H1 (cell line): ENCODE measurements at regions not wholly inside any gene's neighbourhood (a gene's known extent, or its start where the extent isn't known, plus 50 kb on each side); places are given as distances from the start of the nearest gene placed in this dataset.

Source experiments
- CTCF ChIA-PET: fragments of 300-600 bp; sonication (Branson Sonifier 250); formaldehyde crosslinking; loops from one replicate; lab custom pipeline; 2021; ENCODE audit not compliant: partially characterized antibody; lab: Charles Lee
- POLR2A ChIA-PET: fragments of 300-600 bp; sonication (Branson Sonifier 250); formaldehyde crosslinking; loops from one replicate; lab custom pipeline; 2021; ENCODE audit warnings: inconsistent platforms; ENCODE audit not compliant: partially characterized antibody; lab: Charles Lee
- DNase-seq, 2 experiments: peaks; one replicate each; pipeline versions ENCODE4 v3.0.0 to v3.0.0-alpha.2; 2010 to 2022; ENCODE audit warnings: low spot score in 2 of 2, low read depth in 1 of 2, mixed read lengths in 1 of 2
- FAIRE-seq: peaks from 2 replicates; lab custom pipeline; 2011; peaks lifted over from hg19 to GRCh38; lab: Jason Lieb, UNC
- H2AFZ ChIP-seq: 2 replicates; pipeline ENCODE4 v1.8.1; 2012; ENCODE audit warnings: low read length, inconsistent platforms
- H2AK5ac ChIP-seq: 2 replicates; pipeline ENCODE4 v1.6.1; 2013; ENCODE audit warnings: low read depth, low read length
- H2BK120ac ChIP-seq: replicated peaks from 2 replicates; pipeline ENCODE3; 2013; ENCODE audit warnings: low read depth, low read length, inconsistent platforms
- H2BK12ac ChIP-seq: 2 replicates; pipeline ENCODE4 v1.6.1; 2013; ENCODE audit warnings: low read depth, low read length
- H2BK15ac ChIP-seq: 2 replicates; pipeline ENCODE4 v1.6.1; 2013; ENCODE audit warnings: low read length
- H2BK20ac ChIP-seq: 2 replicates; pipeline ENCODE4 v1.6.1; 2013; ENCODE audit warnings: low read length
- H2BK5ac ChIP-seq: 2 replicates; pipeline ENCODE4 v1.6.1; 2013; ENCODE audit warnings: low read depth, low read length
- H3K14ac ChIP-seq: 2 replicates; pipeline ENCODE4 v1.6.1; 2013; ENCODE audit warnings: inconsistent platforms; ENCODE audit not compliant: insufficient read length
- H3K18ac ChIP-seq: 2 replicates; pipeline ENCODE4 v1.6.1; 2013; ENCODE audit warnings: low read length; ENCODE audit errors: extremely low read depth
- H3K23ac ChIP-seq: 2 replicates; pipeline ENCODE4 v1.6.1; 2013; ENCODE audit warnings: inconsistent platforms; ENCODE audit not compliant: insufficient read length
- H3K23me2 ChIP-seq: 2 replicates; pipeline ENCODE4 v1.6.1; 2013; ENCODE audit warnings: low read depth, low read length
- H3K27ac ChIP-seq: 2 replicates; pipeline ENCODE4 v1.6.1; 2011; ENCODE audit warnings: low read depth, low read length, inconsistent platforms
- H3K27me3 ChIP-seq, 4 experiments: replicated peaks in 1 of 4; 1 replicate in 1 of 4; 2 replicates in 3 of 4; pipeline versions ENCODE4 v1.6.1 to v1.8.1; 2011 to 2013; ENCODE audit warnings: low read length in 3 of 4, mild to moderate bottlenecking in 3 of 4, inconsistent platforms in 2 of 4, mixed read lengths in 2 of 4, moderate library complexity in 1 of 4; ENCODE audit not compliant: control insufficient read depth in 3 of 4, insufficient read depth in 3 of 4; ENCODE audit errors: extremely low read depth in 1 of 4
- H3K36me3 ChIP-seq, 4 experiments: 2 replicates each; pipeline versions ENCODE4 v1.6.1 to v1.8.1; 2011 to 2013; ENCODE audit warnings: mild to moderate bottlenecking in 4 of 4, low read length in 3 of 4, moderate library complexity in 2 of 4, control low read depth in 1 of 4, inconsistent platforms in 1 of 4; ENCODE audit not compliant: insufficient read depth in 4 of 4, control insufficient read depth in 2 of 4
- H3K4ac ChIP-seq: replicated peaks from 2 replicates; pipeline ENCODE3; 2013; ENCODE audit warnings: low read length, low read depth, mixed read lengths, inconsistent platforms; ENCODE audit not compliant: insufficient read length
- H3K4me1 ChIP-seq, 4 experiments: replicated peaks in 1 of 4; 1 replicate in 1 of 4; 2 replicates in 3 of 4; pipeline versions ENCODE4 v1.6.1 to v1.8.1; 2011 to 2013; ENCODE audit warnings: low read length in 3 of 4, inconsistent platforms in 2 of 4, mixed read lengths in 1 of 4; ENCODE audit not compliant: insufficient read depth in 4 of 4, control insufficient read depth in 3 of 4
- H3K4me2 ChIP-seq, 2 experiments: 2 replicates each; pipeline versions ENCODE4 v1.6.1 to v1.8.1; 2011 to 2013; ENCODE audit warnings: low read depth in 2 of 2, low read length in 2 of 2, control low read depth in 1 of 2, inconsistent platforms in 1 of 2, mild to moderate bottlenecking in 1 of 2; ENCODE audit not compliant: insufficient read depth in 1 of 2
- H3K4me3 ChIP-seq, 4 experiments: fragments of 200-600, 300-600 bp in 1 of 4; sonication (generic), shearing (Covaris generic), sonication (Bioruptor Twin) in 1 of 4; 2 replicates each; pipeline versions ENCODE4 v1.5.1 to v1.8.1; 2011 to 2016; ENCODE audit warnings: low read length in 4 of 4, low read depth in 3 of 4, control low read depth in 2 of 4, inconsistent platforms in 2 of 4, mild to moderate bottlenecking in 2 of 4, mixed read lengths in 1 of 4, moderate library complexity in 1 of 4; ENCODE audit not compliant: insufficient read depth in 2 of 4; ENCODE audit errors: extremely low read depth in 1 of 4
- H3K56ac ChIP-seq: replicated peaks from 2 replicates; pipeline ENCODE3; 2013; ENCODE audit warnings: low read depth, mild to moderate bottlenecking, mixed read lengths, low read length, inconsistent platforms; ENCODE audit not compliant: insufficient read length
- H3K79me1 ChIP-seq: 2 replicates; pipeline ENCODE4 v1.6.1; 2013; ENCODE audit warnings: low read depth, low read length, control low read depth
- H3K79me2 ChIP-seq, 2 experiments: 2 replicates each; pipeline versions ENCODE4 v1.6.1 to v1.8.1; 2012 to 2013; ENCODE audit warnings: low read length in 2 of 2, mild to moderate bottlenecking in 2 of 2, inconsistent platforms in 1 of 2; ENCODE audit not compliant: insufficient read depth in 2 of 2, control insufficient read depth in 1 of 2
- H3K9ac ChIP-seq, 4 experiments: replicated peaks in 1 of 4; 1 replicate in 1 of 4; 2 replicates in 3 of 4; pipeline versions ENCODE4 v1.6.1 to v1.8.1; 2011 to 2013; ENCODE audit warnings: low read depth in 3 of 4, low read length in 3 of 4, control low read depth in 2 of 4, mild to moderate bottlenecking in 2 of 4, moderate library complexity in 2 of 4, inconsistent platforms in 1 of 4; ENCODE audit errors: extremely low read depth in 1 of 4
- H3K9me3 ChIP-seq, 2 experiments: 2 replicates each; pipeline versions ENCODE4 v1.6.1 to v1.8.1; 2012 to 2013; ENCODE audit warnings: mild to moderate bottlenecking in 2 of 2, moderate library complexity in 2 of 2, control low read depth in 1 of 2, inconsistent platforms in 1 of 2, low read depth in 1 of 2, low read length in 1 of 2, mixed read lengths in 1 of 2; ENCODE audit not compliant: insufficient read depth in 2 of 2
- H4K20me1 ChIP-seq, 2 experiments: replicated peaks in 1 of 2; 2 replicates each; pipeline versions ENCODE3 to v1.8.1; 2011 to 2013; ENCODE audit warnings: inconsistent platforms in 2 of 2, low read length in 2 of 2, mild to moderate bottlenecking in 1 of 2; ENCODE audit not compliant: insufficient read depth in 2 of 2, control insufficient read depth in 1 of 2
- H4K5ac ChIP-seq: 2 replicates; pipeline ENCODE4 v1.6.1; 2013; ENCODE audit warnings: low read length, low read depth, mixed read lengths, inconsistent platforms; ENCODE audit not compliant: insufficient read length
- H4K8ac ChIP-seq: 2 replicates; pipeline ENCODE4 v1.8.0; 2013; ENCODE audit warnings: mild to moderate bottlenecking, moderate library complexity, low read length, inconsistent platforms; ENCODE audit not compliant: insufficient read depth; ENCODE audit errors: extremely low read depth
- H4K91ac ChIP-seq: replicated peaks from 2 replicates; pipeline ENCODE3; 2013; ENCODE audit warnings: low read length, mixed read lengths, inconsistent platforms; ENCODE audit not compliant: insufficient read length
- BRCA1 ChIP-seq: IDR thresholded peaks from 2 replicates; pipeline ENCODE4 v1.6.1; 2012; ENCODE audit warnings: low read depth, low read length, improper control_type of control experiment
- CBX8 ChIP-seq: fragments of 300-800, 300-1000 bp; sonication (generic); IDR thresholded peaks from 2 replicates; pipeline ENCODE4 v1.7.1; 2016; ENCODE audit warnings: low read depth, low read length, borderline replicate concordance
- CEBPB ChIP-seq: IDR thresholded peaks from 2 replicates; pipeline ENCODE4 v1.6.1; 2012; ENCODE audit warnings: low read depth, low read length
- CHD1 ChIP-seq: IDR thresholded peaks from 2 replicates; pipeline ENCODE4 v1.6.1; 2012; ENCODE audit warnings: low read depth, low read length, improper control_type of control experiment
- HDAC6 ChIP-seq: IDR thresholded peaks from one replicate; pipeline ENCODE4 v1.7.1; 2012; ENCODE audit warnings: low read depth, mild to moderate bottlenecking, inconsistent platforms, low read length, moderate library complexity
- POLR2AphosphoS5 ChIP-seq: IDR thresholded peaks from 2 replicates; pipeline ENCODE4 v1.6.1; 2011; ENCODE audit warnings: low read depth, low read length
- RAD21 ChIP-seq, 2 experiments: IDR thresholded peaks in 1 of 2; conservative IDR thresholded peaks in 1 of 2; 2 replicates each; pipeline ENCODE4 v1.6.1; 2011; ENCODE audit warnings: low read depth in 2 of 2, low read length in 2 of 2, improper control_type of control experiment in 1 of 2, inconsistent platforms in 1 of 2, mild to moderate bottlenecking in 1 of 2, moderate library complexity in 1 of 2
- SIN3A ChIP-seq, 2 experiments: IDR thresholded peaks in 1 of 2; conservative IDR thresholded peaks in 1 of 2; 2 replicates each; pipeline ENCODE4 v1.6.1; 2011 to 2012; ENCODE audit warnings: low read length in 2 of 2, improper control_type of control experiment in 1 of 2, low read depth in 1 of 2, mild to moderate bottlenecking in 1 of 2
- SIX5 ChIP-seq: IDR thresholded peaks from 2 replicates; pipeline ENCODE4 v1.6.1; 2011; ENCODE audit warnings: mild to moderate bottlenecking, low read depth, low read length
- SP1 ChIP-seq: IDR thresholded peaks from 2 replicates; pipeline ENCODE4 v1.6.1; 2011; ENCODE audit warnings: low read depth, low read length
- WGBS, 2 experiments: shearing (Covaris generic) in 1 of 2; methylation state at CpG; one replicate each; pipeline versions ENCODE4 v1.1.6 to v1.1.7; 2013 to 2015; ENCODE audit warnings: low lambda C conversion rate in 2 of 2, mixed read lengths in 2 of 2, inconsistent platforms in 1 of 2, low coverage in 1 of 2, missing lambda C conversion rate in 1 of 2; ENCODE audit not compliant: insufficient replicate concordance in 2 of 2, insufficient coverage in 1 of 2, insufficient read length in 1 of 2; ENCODE audit errors: extremely low coverage in 1 of 2, missing lambda C conversion rate in 1 of 2; 5-methylcytosine and 5-hydroxymethylcytosine counted together
- TF ChIP-seq, protein P1 (sequence below), 3 experiments: IDR thresholded peaks; 1 replicate in 2 of 3; 2 replicates in 1 of 3; pipeline versions ENCODE4 v1.5.1 to v1.6.1; 2011; ENCODE audit warnings: low read length in 3 of 3, mild to moderate bottlenecking in 3 of 3, inconsistent platforms in 2 of 3, low read depth in 1 of 3, moderate library complexity in 1 of 3; ENCODE audit not compliant: insufficient read depth in 1 of 3; ENCODE audit errors: control extremely low read depth in 1 of 3

DNA sequence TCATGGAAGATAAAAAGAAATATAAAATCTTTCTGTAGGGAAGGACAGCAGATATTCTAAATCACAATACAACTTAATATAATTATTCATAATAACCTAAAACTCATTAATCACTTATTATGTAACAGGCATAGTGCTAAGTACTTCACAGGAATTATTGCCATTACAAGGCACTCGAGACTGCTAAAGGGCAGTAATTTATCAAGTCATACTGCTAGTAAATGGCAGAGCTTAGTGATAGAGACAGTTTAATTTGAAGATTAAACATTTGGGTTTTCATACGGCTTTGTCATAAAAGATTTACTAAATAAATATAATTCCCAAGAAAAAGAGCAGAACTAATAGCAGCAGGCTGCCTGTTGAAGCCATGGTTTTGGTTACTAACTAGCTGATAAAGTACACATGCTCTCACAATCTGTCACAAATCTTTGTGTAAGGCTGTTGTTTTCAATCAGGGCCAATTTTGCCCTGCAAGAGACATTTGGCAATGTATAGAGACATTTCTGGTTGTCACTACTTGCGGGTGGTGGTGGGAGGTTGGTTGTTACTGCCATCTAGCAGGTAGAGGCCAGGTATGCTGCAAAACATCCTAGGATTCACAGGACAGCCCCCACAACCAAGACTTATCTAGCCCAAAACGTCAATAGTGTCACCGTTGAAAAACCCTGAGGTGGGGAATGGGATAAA, 233.3 kb upstream of the CACNA2D1 start:
- Histone ChIP-seq H3K56ac (no peak overlapping the region), H4K20me1 (no peaks in the 10 kb centered on the region), H3K79me2 (no peaks in the 10 kb centered on the region), H2AK5ac (no peak overlapping the region), H2BK120ac (no peak overlapping the region), H2BK12ac (no peak overlapping the region), H3K9me3 (no peaks in the 10 kb centered on the region), H3K23me2 (no peaks in the 10 kb centered on the region), H4K91ac (no peak overlapping the region), H3K4ac (no peak overlapping the region), H3K79me1 (no peaks in the 10 kb centered on the region), H4K8ac (no peak overlapping the region), H3K9ac (no peak overlapping the region), H3K14ac (no peak overlapping the region), H2AFZ (no peak overlapping the region), H3K4me2 (no peak overlapping the region), H2BK5ac (no peak overlapping the region), H2BK20ac (no peak overlapping the region), H3K23ac (no peak overlapping the region), H3K27ac (no peak overlapping the region), H3K27me3 (no peaks in the 10 kb centered on the region), H3K18ac (no peak overlapping the region), H3K4me1 (peaks cover 0 to 4% (median 0%) of the 10 kb centered on the region in 4 experiments; a peak in 1 of 7 replicates), H2BK15ac (no peak overlapping the region), H3K4me3 (no peak overlapping the region), H3K36me3 (no peaks in the 10 kb centered on the region), H4K5ac (no peak overlapping the region)
- no peak for FAIRE-seq
- POLR2A ChIA-PET: no interaction called here
- CTCF ChIA-PET: interaction anchor here (0.9 to 2.8 kb wide), 6 partner anchors 8 to 71 kb away, joined by 3 to 13 read pairs (median 4); no protein-coding TSS in a partner anchor
- DNase-seq: no peak
- 71% methylated on average over 5 of the region's 5 CpGs; no CpG with 5 or more reads in 1 of the 2 experiments for WGBS, 2 experiments
- TF ChIP-seq HDAC6 (no peak), SP1 (no peak), BRCA1 (no peak), CBX8 (no peak), RAD21 (IDR thresholded peaks at IDR 0.05 in 1 of 2, conservative IDR thresholded peaks at IDR 0.05 in 1 of 2; ENCODE audit: low read depth in 2 of 2, low read length in 2 of 2) (peak; percentile 43 to 58), CEBPB (no peak), CHD1 (no peak), SIX5 (no peak), SIN3A (conservative IDR thresholded peaks at IDR 0.05 in 1 of 2, IDR thresholded peaks at IDR 0.05 in 1 of 2; ENCODE audit: low read depth in 1 of 2, low read length in 2 of 2) (no peak), POLR2AphosphoS5 (no peak)
- TF ChIP-seq, protein P1, sequence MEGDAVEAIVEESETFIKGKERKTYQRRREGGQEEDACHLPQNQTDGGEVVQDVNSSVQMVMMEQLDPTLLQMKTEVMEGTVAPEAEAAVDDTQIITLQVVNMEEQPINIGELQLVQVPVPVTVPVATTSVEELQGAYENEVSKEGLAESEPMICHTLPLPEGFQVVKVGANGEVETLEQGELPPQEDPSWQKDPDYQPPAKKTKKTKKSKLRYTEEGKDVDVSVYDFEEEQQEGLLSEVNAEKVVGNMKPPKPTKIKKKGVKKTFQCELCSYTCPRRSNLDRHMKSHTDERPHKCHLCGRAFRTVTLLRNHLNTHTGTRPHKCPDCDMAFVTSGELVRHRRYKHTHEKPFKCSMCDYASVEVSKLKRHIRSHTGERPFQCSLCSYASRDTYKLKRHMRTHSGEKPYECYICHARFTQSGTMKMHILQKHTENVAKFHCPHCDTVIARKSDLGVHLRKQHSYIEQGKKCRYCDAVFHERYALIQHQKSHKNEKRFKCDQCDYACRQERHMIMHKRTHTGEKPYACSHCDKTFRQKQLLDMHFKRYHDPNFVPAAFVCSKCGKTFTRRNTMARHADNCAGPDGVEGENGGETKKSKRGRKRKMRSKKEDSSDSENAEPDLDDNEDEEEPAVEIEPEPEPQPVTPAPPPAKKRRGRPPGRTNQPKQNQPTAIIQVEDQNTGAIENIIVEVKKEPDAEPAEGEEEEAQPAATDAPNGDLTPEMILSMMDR (IDR thresholded peaks at IDR 0.05; ENCODE audit: control extremely low read depth in 1 of 3, insufficient read depth in 1 of 3, low read depth in 1 of 3, low read length in 3 of 3): peak in 2 of 3 experiments; percentile 18 to 52; a peak in 2 of 4 replicates
